Fibroblast of lung (primary cell): ENCODE measurements at regions not wholly inside any gene's neighbourhood (a gene's known extent, or its start where the extent isn't known, plus 50 kb on each side); places are given as distances from the start of the nearest gene placed in this dataset.

Experiments
- CTCF ChIP-seq, 2 donors: IDR thresholded peaks in 1 of 2; conservative IDR thresholded peaks in 1 of 2; 1 replicate in 1 of 2; 2 replicates in 1 of 2; pipeline ENCODE4 v1.5.1; 2011 to 2012; ENCODE audit warnings: low read length in 2 of 2, control low read depth in 1 of 2, inconsistent platforms in 1 of 2, low read depth in 1 of 2, mild to moderate bottlenecking in 1 of 2
- EZH2 ChIP-seq: IDR thresholded peaks from 2 replicates; pipeline ENCODE4 v1.5.1; 2012; ENCODE audit warnings: low read length, control low read depth, mild to moderate bottlenecking; ENCODE audit errors: missing control alignments

- TF ChIP-seq CTCF (conservative IDR thresholded peaks at IDR 0.05 in 1 of 2, IDR thresholded peaks at IDR 0.05 in 1 of 2; ENCODE audit: low read depth in 1 of 2, low read length in 2 of 2) (no peak), EZH2 (no peak)
Measured at GRCh38 chr7:39829028-39829427, 121.0 kb upstream of the CDK13 start.
